GM19372 (cell line): ENCODE measurements at regions not wholly inside any gene's neighbourhood (a gene's known extent, or its start where the extent isn't known, plus 50 kb on each side); places are given as distances from the start of the nearest gene placed in this dataset.
"Not testable (repeated sequence)": the region's sequence is repeated elsewhere in the genome, so short reads cannot be mapped to it uniquely, and the experiment has no call there.

ENCODE experiments used
- ATAC-seq: cut with Tn5 transposase; IDR thresholded peaks from one replicate; pipeline ENCODE4 v1.9.1; 2021; ENCODE audit warnings: mild to moderate bottlenecking, low read depth, moderate library complexity; ENCODE audit not compliant: unreplicated experiment

DNA sequence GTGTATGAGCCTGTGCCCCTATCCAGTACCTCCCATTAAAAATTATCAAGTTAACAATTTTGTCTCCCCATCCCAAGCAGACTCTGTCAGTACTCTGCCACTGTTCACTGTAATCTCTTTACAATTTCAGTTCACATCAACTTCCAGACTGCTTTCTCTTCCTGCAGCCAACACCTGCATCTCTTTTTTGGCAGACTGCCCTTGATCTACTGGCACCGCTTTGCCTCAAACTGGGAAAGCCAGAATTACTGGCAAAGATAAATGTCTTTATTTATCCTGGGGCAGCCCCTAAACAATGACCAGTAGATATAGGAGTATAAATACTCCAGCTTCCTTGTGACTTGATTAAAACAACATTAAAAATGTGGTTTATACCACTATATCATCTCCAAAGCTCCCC lies 494.1 kb downstream of the ZNF385D start:
- ATAC-seq = no peak

DNA sequence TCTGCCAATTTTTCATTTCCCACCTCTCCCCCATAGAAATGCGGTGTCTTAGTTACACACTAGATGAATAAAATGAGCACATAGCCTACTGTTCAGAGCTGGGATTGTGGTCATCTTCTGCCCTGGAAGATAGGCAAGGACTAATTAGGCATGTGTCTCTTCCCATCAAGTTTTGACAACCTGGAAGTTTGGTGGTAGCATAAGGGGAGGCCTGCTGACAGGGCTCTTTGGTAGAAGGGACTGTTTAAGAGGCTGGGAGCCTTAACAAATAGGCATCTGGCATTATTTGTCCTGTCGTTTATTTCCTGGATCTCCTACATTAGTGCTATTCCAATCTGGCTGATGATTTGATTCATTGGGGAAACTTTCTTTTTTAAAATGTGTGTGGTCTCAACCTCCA lies 512.3 kb downstream of the ZNF385D start:
- ATAC-seq = no peak

GRCh38 chr3:21237638-21238037 lies 513.4 kb downstream of the ZNF385D start:
- ATAC-seq = no peak

GRCh38 chr3:21235491-21235890 lies 515.5 kb downstream of the ZNF385D start:
- no peak for ATAC-seq

GRCh38 chr3:21234933-21235332 lies 516.1 kb downstream of the ZNF385D start:
- no peak for ATAC-seq

DNA sequence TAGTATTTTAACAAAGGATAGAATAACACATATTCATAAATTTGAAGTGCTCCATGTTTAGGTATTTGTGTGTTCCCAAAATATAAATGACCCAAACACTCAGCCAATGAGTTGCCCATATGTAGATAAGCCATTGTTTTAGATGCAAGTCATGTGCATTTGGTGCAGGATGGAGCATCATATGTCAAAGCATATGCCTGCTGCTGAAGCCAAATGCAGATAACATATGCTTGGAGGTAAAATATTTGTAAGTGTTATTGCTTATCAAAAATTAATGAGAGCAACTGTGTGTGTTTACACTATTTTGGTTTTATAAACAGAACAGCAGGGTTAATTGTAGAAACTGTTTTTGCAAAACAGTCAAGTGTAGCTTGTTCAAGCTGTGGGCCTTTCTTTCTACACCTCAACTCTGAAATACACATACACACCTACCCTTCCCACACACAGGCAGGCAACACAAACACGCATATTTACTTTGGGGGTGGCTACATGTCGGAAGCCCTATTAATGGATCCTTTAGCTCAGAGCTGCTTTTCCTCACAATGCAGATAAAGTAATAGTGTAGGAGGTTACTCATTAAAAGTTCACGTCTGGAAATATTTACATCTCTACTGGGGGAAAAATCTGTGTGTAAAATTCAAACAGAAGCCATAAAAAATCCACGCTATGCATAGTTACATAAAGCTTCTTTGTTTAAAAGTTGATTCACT lies 521.4 kb downstream of the ZNF385D start:
- ATAC-seq = no peak

- no peak for ATAC-seq
Measured at GRCh38 chr3:21226086-21226485, 524.9 kb downstream of the ZNF385D start.

GRCh38 chr3:21220944-21221343 lies 530.1 kb downstream of the ZNF385D start:
- no peak for ATAC-seq

DNA sequence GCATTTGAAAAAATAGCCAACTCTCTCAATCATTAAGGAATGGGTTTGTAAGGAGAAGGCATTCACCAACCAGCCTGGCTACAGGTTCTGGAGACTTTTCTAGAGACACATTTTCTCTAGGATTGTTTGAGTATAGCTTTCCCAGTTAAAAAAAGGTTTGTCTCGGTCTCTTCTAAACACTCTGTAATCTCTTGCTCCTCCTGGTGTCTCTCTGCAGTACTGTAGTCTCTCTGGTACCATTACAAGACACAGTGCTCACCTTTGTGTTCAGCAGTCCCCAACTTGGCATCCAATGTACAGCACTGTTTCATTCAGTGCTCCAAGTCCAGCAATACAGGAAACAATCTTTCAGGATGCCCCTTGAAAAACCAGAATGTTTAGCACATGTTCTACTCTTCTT lies 534.4 kb downstream of the ZNF385D start:
- no peak for ATAC-seq

DNA sequence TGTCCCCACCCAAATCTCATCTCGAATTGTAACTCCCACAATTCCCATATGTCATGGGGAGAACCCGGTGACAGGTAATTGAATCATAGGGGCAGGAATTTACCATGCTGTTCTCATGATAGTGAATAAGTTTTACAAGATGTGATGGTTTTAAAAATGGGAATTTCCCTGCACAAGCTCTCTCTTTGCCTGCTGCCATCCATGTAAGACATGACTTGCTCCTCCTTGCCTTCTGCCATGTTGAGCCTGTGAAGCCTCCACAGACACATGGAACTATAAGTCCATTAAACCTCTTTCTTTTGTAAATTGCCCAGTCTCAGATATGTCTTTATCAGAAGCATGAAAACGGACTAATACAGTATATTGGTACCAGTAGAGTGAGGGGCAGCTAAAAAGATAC lies 546.9 kb downstream of the ZNF385D start:
- not testable (repeated sequence) for ATAC-seq

DNA sequence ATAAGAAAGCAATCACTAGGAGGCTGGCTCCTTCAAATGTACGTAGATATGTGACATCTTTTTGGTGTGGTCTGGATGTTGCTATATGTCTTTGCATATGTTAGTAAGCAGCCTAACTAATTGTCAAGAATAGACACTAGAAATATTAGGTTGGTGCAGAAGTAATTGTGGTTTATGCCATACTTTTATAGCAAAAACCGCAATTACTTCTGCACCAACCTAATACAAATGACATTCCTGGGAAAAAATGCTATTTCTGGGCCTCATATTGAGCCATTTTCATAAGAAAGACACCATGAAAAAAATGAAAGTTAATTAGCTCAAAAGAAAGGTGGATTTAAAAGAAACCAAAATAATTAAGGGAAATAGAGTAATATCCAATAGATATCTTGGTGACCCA lies 555.8 kb downstream of the ZNF385D start:
- ATAC-seq = no peak

DNA sequence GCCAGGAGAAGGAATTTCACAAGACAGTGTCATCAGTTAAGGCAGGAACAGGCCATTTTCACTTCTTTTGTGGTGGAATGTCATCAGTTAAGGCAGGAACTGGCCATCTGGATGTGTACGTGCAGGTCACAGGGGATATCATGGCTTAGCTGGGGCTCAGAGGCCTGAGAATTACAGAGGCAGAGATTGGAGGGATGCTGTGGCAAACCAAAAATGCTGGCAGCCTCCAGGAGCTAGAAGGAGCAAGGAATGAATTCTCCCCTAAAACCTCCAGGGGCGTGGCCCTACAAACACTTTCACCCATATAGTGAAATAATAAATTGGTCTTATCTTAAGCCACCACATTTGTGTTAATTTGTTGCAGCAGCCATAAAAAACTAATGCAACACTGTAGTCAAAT lies 557.0 kb downstream of the ZNF385D start:
- ATAC-seq = not testable (repeated sequence)

DNA sequence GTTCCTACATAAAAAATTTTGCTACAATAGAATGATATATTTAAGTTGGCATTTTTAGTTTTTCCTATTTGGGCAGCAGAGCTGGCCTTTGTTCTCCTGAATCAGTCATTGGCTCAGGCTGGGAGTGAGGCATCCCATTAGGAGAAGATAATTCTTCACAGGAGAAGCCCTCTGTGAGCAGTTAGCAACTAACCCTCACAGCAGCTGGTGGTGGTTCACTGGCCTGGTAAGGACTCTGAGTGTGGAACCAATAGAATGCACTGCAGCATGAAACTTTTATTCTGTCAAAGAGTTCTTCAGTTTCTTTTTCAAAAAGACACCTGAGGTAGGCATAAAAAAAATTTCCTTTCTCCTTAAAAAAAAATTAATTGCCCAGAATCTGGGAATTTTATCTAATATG lies 562.6 kb downstream of the ZNF385D start:
- no peak for ATAC-seq

GRCh38 chr3:21185816-21186314 lies 565.1 kb downstream of the ZNF385D start:
- ATAC-seq = no peak

GRCh38 chr3:21174461-21174860 lies 576.5 kb downstream of the ZNF385D start:
- no peak for ATAC-seq

- no peak for ATAC-seq
Measured at GRCh38 chr3:21170964-21171363, 580.0 kb downstream of the ZNF385D start.

DNA sequence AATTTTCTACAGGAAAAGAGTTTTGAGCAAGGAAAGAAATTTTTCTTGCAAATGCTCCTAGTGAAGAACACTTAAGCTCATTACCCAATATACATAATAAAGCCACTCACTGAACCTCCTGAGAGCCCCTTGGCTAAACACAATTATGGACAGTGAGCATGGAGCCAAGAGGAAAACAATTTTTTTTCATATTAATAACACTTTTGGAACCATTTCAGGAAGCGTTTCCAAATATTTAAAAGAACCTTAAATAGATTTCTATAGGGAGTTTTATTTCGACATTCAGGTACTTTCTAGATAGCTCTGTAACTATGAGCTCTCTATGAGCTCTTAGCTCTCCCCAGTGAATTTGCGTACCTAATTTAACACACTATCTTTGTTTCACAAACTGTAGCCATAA lies 581.1 kb downstream of the ZNF385D start:
- no peak for ATAC-seq

DNA sequence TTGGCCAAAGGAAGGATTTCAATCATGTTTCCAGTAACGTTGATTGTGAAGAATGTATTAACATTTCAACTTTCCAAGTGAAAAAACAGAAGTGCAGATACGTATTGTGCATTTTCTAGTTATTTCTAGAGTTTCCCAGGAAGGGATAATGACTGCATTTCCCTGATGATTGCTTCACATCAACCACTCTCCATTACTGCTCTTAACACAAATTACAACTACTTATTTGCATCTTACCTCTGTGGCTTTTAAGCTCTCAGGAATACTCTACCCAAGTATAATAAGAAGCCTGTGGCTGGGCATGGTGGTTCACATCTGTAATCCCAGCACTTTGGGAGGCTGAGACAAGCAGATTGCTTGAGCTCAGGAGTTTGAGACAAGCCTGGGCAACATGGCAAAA lies 582.5 kb downstream of the ZNF385D start:
- ATAC-seq = no peak

- no peak for ATAC-seq
Measured at GRCh38 chr3:21163956-21164355, 587.1 kb downstream of the ZNF385D start.

DNA sequence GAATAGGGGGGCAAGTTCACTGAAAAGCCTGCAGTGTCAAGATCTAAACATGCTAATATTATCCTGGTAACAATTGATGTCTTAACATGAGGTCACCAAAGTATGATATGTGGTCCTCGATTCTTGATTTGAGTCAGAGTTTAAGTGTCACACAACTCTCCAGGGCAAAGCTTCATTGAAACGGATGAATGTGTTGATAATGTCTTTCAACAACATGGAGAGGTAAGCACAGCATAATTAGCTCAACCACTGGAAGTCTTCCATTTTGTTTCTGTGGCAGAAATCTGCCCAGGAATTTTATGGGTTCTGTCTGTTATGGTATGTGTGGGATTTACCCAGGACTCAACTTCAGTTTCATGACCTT lies 591.5 kb downstream of the ZNF385D start:
- ATAC-seq = no peak

DNA sequence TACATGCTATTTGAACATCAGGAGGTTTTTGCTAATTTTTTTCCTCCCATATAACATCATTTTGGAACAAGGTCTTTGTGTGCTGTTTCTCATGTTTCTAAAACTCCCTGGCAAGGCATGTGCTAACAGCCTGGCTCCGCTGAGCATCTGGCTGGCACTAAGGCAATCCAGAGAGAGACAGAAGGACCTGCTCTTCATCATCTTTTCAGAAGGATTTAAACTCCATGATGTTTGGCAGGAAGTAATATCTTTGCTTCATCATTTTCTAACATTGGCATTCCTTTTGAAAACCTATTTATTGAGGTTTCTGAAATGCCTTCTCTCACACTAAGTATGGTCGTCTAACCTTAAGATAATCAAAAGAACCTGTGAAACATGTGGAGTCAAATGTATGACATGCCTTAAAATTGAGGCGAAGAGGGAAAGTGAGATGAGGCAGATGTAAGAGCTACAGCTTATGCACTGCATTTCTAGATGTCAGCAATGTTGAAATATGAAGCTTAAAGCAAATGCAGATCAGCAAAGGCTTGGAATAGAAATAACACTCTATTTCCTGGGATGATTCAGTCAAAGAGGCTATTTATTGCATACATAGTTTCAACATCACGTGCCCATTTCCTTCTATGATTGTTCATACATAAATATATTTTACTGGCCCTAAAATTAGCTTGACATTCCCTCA lies 592.0 kb downstream of the ZNF385D start:
- no peak for ATAC-seq

GRCh38 chr3:21154911-21155310 lies 596.1 kb downstream of the ZNF385D start:
- no peak for ATAC-seq
